IPS-18c (cell line): ENCODE measurements at regions not wholly inside any gene's neighbourhood (a gene's known extent, or its start where the extent isn't known, plus 50 kb on each side); places are given as distances from the start of the nearest gene placed in this dataset.

Experiments used
- H3K4me3 ChIP-seq: 2 replicates; pipeline ENCODE4 v1.7.0; 2013; ENCODE audit warnings: low read depth, mild to moderate bottlenecking, low read length, moderate library complexity; ENCODE audit not compliant: insufficient read depth
- H3K9me3 ChIP-seq: one replicate; pipeline ENCODE4 v1.6.1; 2013; ENCODE audit warnings: mild to moderate bottlenecking, low read length, moderate library complexity; ENCODE audit not compliant: control insufficient read depth, insufficient read depth

GRCh38 chr10:90975096-90975495 lies 54.2 kb upstream of the ANKRD1 start:
- Histone ChIP-seq H3K9me3 (peaks cover 5% of the 10 kb centered on the region), H3K4me3 (no peak overlapping the region)

GRCh38 chr10:90977162-90977854 lies 56.4 kb upstream of the ANKRD1 start:
- peaks cover 5% of the 10 kb centered on the region for H3K9me3 ChIP-seq

GRCh38 chr10:90977855-90978486 lies 57.1 kb upstream of the ANKRD1 start:
- Histone ChIP-seq H3K9me3 (peaks cover 5% of the 10 kb centered on the region), H3K4me3 (no peak overlapping the region)

More at GRCh38 chr10:90977162-90977854, 56.4 kb upstream of the ANKRD1 start:
- no peak overlapping the region for H3K4me3 ChIP-seq

GRCh38 chr10:90982406-90983008 lies 61.6 kb upstream of the ANKRD1 start:
- no peak overlapping the region for H3K4me3 ChIP-seq
- H3K9me3 ChIP-seq = peaks cover 2% of the 10 kb centered on the region

- no peaks in the 10 kb centered on the region for H3K9me3 ChIP-seq
- no peak overlapping the region for H3K4me3 ChIP-seq
Observed at GRCh38 chr10:90983914-90984549, 63.1 kb upstream of the ANKRD1 start.

GRCh38 chr10:90984898-90985297 lies 64.0 kb upstream of the ANKRD1 start:
- no peak overlapping the region for H3K4me3 ChIP-seq
- H3K9me3 ChIP-seq = no peaks in the 10 kb centered on the region

- Histone ChIP-seq H3K4me3 (no peak overlapping the region), H3K9me3 (no peaks in the 10 kb centered on the region)
Observed at GRCh38 chr10:90985321-90985933, 64.5 kb upstream of the ANKRD1 start.

GRCh38 chr10:90986136-90986760 lies 65.4 kb upstream of the ANKRD1 start:
- no peaks in the 10 kb centered on the region for H3K9me3 ChIP-seq
- no peak overlapping the region for H3K4me3 ChIP-seq

- no peak overlapping the region for H3K4me3 ChIP-seq
- no peaks in the 10 kb centered on the region for H3K9me3 ChIP-seq
Observed at GRCh38 chr10:90986870-90987269, 66.0 kb upstream of the ANKRD1 start.

GRCh38 chr10:90987383-90987782 lies 66.5 kb upstream of the ANKRD1 start:
- no peaks in the 10 kb centered on the region for H3K9me3 ChIP-seq
- no peak overlapping the region for H3K4me3 ChIP-seq

- no peaks in the 10 kb centered on the region for H3K9me3 ChIP-seq
Observed at GRCh38 chr10:90988024-90988423, 67.1 kb upstream of the ANKRD1 start.

GRCh38 chr10:90988802-90989201 lies 67.9 kb upstream of the ANKRD1 start:
- no peak overlapping the region for H3K4me3 ChIP-seq
- peaks cover under 1% of the 10 kb centered on the region for H3K9me3 ChIP-seq

More at GRCh38 chr10:90988024-90988423, 67.1 kb upstream of the ANKRD1 start:
- no peak overlapping the region for H3K4me3 ChIP-seq

GRCh38 chr10:90989378-90989777 lies 68.5 kb upstream of the ANKRD1 start:
- Histone ChIP-seq H3K9me3 (peaks cover 3% of the 10 kb centered on the region), H3K4me3 (no peak overlapping the region)

GRCh38 chr10:90992462-90992861 lies 71.6 kb upstream of the ANKRD1 start:
- H3K9me3 ChIP-seq = peaks cover 3% of the 10 kb centered on the region
- no peak overlapping the region for H3K4me3 ChIP-seq

GRCh38 chr10:90993340-90993739 lies 72.5 kb upstream of the ANKRD1 start:
- peaks cover 3% of the 10 kb centered on the region for H3K9me3 ChIP-seq
- H3K4me3 ChIP-seq = no peak overlapping the region

GRCh38 chr10:90997670-90998069 lies 76.8 kb upstream of the ANKRD1 start:
- H3K4me3 ChIP-seq = no peak overlapping the region
- H3K9me3 ChIP-seq = peaks cover 3% of the 10 kb centered on the region
